Bronchial epithelial cell (primary cell): ENCODE measurements at regions not wholly inside any gene's neighbourhood (a gene's known extent, or its start where the extent isn't known, plus 50 kb on each side); places are given as distances from the start of the nearest gene placed in this dataset.
"Not testable (repeated sequence)": the region's sequence is repeated elsewhere in the genome, so short reads cannot be mapped to it uniquely, and the experiment has no call there.

ENCODE experiments used
- DNase-seq: peaks from one replicate; pipeline ENCODE4 v3.0.0-alpha.2; 2010; ENCODE audit warnings: low read depth
- FAIRE-seq: peaks from 2 replicates; lab custom pipeline; 2011; peaks lifted over from hg19 to GRCh38; lab: Jason Lieb, UNC
- H3K27me3 ChIP-seq: 2 replicates; pipeline ENCODE4 v1.5.1; 2011; ENCODE audit warnings: low read length; ENCODE audit not compliant: control insufficient read depth, insufficient read depth
- H3K36me3 ChIP-seq: 2 replicates; pipeline ENCODE4 v1.5.1; 2011; ENCODE audit warnings: low read length; ENCODE audit not compliant: control insufficient read depth, insufficient read depth
- H3K4me3 ChIP-seq: 2 replicates; pipeline ENCODE4 v1.5.1; 2011; ENCODE audit warnings: mild to moderate bottlenecking, low read depth, low read length, control low read depth
- TF ChIP-seq, protein P1 (sequence below): IDR thresholded peaks from 2 replicates; pipeline ENCODE4 v1.5.1; 2011; ENCODE audit warnings: mild to moderate bottlenecking, moderate library complexity, low read length, control low read depth, inconsistent platforms; ENCODE audit not compliant: insufficient read depth, severe bottlenecking

GRCh38 chrX:1824855-1825254 is 210.0 kb downstream of the ASMT start:
- no peak for DNase-seq
- Histone ChIP-seq H3K27me3 (no peaks in the 10 kb centered on the region), H3K4me3 (no peak overlapping the region), H3K36me3 (no peaks in the 10 kb centered on the region)
- no peak for FAIRE-seq
- TF ChIP-seq, protein P1, sequence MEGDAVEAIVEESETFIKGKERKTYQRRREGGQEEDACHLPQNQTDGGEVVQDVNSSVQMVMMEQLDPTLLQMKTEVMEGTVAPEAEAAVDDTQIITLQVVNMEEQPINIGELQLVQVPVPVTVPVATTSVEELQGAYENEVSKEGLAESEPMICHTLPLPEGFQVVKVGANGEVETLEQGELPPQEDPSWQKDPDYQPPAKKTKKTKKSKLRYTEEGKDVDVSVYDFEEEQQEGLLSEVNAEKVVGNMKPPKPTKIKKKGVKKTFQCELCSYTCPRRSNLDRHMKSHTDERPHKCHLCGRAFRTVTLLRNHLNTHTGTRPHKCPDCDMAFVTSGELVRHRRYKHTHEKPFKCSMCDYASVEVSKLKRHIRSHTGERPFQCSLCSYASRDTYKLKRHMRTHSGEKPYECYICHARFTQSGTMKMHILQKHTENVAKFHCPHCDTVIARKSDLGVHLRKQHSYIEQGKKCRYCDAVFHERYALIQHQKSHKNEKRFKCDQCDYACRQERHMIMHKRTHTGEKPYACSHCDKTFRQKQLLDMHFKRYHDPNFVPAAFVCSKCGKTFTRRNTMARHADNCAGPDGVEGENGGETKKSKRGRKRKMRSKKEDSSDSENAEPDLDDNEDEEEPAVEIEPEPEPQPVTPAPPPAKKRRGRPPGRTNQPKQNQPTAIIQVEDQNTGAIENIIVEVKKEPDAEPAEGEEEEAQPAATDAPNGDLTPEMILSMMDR: no peak

DNA sequence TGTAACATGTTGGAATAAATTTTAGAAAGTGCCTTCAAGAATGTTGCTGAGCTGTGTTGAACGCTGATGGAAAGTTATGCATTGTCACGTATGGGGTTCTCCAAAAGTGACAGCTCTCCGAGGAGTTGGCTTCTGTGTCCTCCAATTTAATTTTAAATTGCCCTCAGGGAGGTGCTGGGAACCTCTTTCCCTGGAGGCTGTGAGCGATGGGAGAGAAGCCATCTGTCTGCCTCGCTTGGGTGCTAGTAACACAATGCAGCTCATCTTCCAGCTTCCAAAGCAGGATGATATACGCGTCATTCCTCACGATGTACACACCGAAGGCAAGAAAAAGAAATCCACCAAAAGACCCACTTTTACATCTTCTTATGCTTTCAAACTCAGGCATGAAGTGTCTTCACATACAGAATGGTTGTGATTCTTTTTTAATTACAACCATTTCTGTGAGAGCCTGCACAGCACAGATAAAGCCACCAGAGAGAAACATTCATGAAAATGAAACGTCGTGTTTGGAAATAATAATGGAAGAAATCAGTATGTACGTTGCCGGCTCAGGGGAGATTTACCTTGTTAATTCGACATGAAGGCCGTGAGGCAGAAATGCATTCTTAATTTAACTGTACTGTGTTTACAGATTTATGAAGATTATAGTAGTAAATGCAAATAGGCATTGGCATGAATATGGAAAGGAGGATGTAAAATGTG is 218.9 kb downstream of the ASMT start:
- DNase-seq: no peak
- Histone ChIP-seq H3K4me3 (no peak overlapping the region), H3K27me3 (no peaks in the 10 kb centered on the region), H3K36me3 (no peaks in the 10 kb centered on the region)
- TF ChIP-seq, protein P1: no peak
- FAIRE-seq: no peak

- TF ChIP-seq, protein P1: no peak
- no peak overlapping the region for H3K4me3 ChIP-seq
- H3K36me3 ChIP-seq: no peaks in the 10 kb centered on the region
- no peak for FAIRE-seq
- DNase-seq: no peak
- H3K27me3 ChIP-seq: no peaks in the 10 kb centered on the region
Observed at GRCh38 chrX:1835056-1835455, 220.2 kb downstream of the ASMT start.

- DNase-seq (no peak), FAIRE-seq (no peak)
- TF ChIP-seq, protein P1: no peak
- Histone ChIP-seq H3K27me3 (no peaks in the 10 kb centered on the region), H3K4me3 (no peak overlapping the region), H3K36me3 (no peaks in the 10 kb centered on the region)
Observed at GRCh38 chrX:1836683-1837082, 221.8 kb downstream of the ASMT start.

DNA sequence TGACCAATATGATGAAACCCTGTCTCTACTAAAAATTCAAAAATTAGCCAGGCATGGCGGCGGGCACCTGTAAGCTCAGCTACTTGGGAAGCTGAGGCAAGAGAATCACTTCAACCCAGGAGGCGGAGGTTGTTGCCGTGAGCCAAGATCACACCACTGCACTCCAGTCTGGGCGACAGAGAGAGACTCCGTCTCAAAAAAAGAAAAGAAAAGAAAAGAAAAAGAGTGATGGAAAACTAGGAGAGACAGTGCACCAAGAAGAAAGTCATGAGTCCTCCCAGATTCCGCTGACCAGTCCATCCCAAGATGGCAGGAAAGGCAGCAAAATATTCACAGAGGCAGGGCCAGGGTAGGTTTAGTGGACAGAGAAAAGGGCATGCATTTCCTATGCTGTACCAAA is 226.9 kb downstream of the ASMT start:
- H3K36me3 ChIP-seq: no peaks in the 10 kb centered on the region
- DNase-seq: no peak
- TF ChIP-seq, protein P1: no peak
- no peak for FAIRE-seq
- H3K27me3 ChIP-seq: no peaks in the 10 kb centered on the region
- H3K4me3 ChIP-seq: no peak overlapping the region

GRCh38 chrX:1847000-1847399 is 232.1 kb downstream of the ASMT start:
- H3K36me3 ChIP-seq, H3K4me3 ChIP-seq, H3K27me3 ChIP-seq, DNase-seq, FAIRE-seq: not testable (repeated sequence)

GRCh38 chrX:1847790-1848189 is 232.9 kb downstream of the ASMT start:
- H3K36me3 ChIP-seq, H3K27me3 ChIP-seq, FAIRE-seq, H3K4me3 ChIP-seq, DNase-seq: not testable (repeated sequence)
